ENCODE measurements at regions not wholly inside any gene's neighbourhood (a gene's known extent, or its start where the extent isn't known, plus 50 kb on each side); places are given as distances from the start of the nearest gene placed in this dataset.
"Not testable (repeated sequence)": the region's sequence is repeated elsewhere in the genome, so short reads cannot be mapped to it uniquely, and the experiment has no call there.

DNA sequence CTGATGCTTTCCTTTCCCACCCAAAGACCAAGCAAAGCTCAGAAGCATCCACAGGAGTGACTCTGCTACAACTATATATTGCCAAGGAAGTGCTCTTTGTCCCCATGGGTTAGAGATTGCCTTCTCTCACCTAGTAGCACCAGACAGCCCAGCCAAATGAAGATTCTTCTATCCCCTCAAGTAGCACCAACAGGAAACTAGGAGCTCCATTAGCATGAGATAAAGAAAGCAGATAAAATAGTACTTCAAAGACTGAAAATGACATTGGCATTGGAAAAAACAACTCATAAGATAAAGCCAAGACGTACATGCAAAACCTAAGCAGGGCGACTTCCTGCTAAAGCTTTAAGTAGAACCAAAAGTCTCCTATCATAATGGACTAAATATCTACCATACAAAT is 871.5 kb downstream of the AMY1C start:
- no peak for TF ChIP-seq CTCF (IDR thresholded peaks at IDR 0.05; ENCODE audit: insufficient read depth, low read depth, low read length, missing control alignments)
- DNase-seq (ENCODE audit: low read depth) = no peak
- H3K4me3 ChIP-seq (ENCODE audit: low read depth, low read length) = no peak overlapping the region

DNA sequence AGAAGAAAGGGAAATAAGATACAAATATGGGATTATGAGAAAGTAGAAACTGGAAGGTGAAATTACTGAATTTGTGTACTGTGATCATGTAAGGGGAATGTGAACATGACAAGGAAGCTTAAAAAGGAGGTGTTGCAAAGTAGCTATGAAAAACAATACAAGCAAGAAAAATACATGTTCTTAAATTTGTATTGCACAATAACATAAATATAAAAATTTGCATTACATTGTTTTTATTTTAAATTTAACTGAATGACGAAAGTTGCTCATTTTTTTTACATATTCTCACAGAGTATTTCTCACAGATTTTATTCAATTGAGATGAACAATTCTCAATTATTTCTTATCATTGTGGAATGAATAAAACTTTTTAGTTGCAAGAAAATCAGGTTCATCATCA is 874.8 kb downstream of the AMY1C start:
- TF ChIP-seq CTCF (IDR thresholded peaks at IDR 0.05; ENCODE audit: insufficient read depth, low read depth, low read length, missing control alignments) = no peak
- no peak for DNase-seq (ENCODE audit: low read depth)
- no peak overlapping the region for H3K4me3 ChIP-seq (ENCODE audit: low read depth, low read length)

GRCh38 chr1:104629589-104629988 is 879.9 kb downstream of the AMY1C start:
- DNase-seq (ENCODE audit: low read depth) = no peak

GRCh38 chr1:104630567-104631149 is 881.0 kb downstream of the AMY1C start:
- no peak for DNase-seq (ENCODE audit: low read depth)
- no peak for TF ChIP-seq CTCF (IDR thresholded peaks at IDR 0.05; ENCODE audit: insufficient read depth, low read depth, low read length, missing control alignments)

More at GRCh38 chr1:104629589-104629988, 879.9 kb downstream of the AMY1C start:
- no peak overlapping the region for H3K4me3 ChIP-seq (ENCODE audit: low read depth, low read length)
- no peak for TF ChIP-seq CTCF (IDR thresholded peaks at IDR 0.05; ENCODE audit: insufficient read depth, low read depth, low read length, missing control alignments)

GRCh38 chr1:104636581-104636980 is 886.9 kb downstream of the AMY1C start:
- TF ChIP-seq CTCF (IDR thresholded peaks at IDR 0.05; ENCODE audit: insufficient read depth, low read depth, low read length, missing control alignments) = no peak
- no peak for DNase-seq (ENCODE audit: low read depth)
- no peak overlapping the region for H3K4me3 ChIP-seq (ENCODE audit: low read depth, low read length)

More at GRCh38 chr1:104630567-104631149, 881.0 kb downstream of the AMY1C start:
- H3K4me3 ChIP-seq (ENCODE audit: low read depth, low read length) = no peak overlapping the region

DNA sequence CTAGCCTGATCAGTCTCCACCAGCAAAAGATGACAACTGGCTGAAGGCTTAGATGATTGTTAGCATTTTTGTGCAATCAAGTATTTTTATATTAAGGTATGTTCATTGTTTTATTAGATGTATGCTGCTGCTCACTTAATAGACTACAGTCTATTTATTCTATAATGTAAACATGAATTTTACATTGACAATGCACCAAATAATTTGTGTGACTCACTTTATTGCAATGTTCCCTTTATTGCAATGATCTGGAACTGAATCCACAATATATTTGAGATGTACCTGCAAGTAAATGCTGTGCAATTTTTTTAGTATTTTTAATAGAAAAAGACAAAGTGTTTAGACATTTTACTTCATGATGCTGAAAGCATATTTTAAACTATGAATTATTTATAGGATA is 896.5 kb downstream of the AMY1C start:
- TF ChIP-seq CTCF (IDR thresholded peaks at IDR 0.05; ENCODE audit: insufficient read depth, low read depth, low read length, missing control alignments) = no peak
- H3K4me3 ChIP-seq (ENCODE audit: low read depth, low read length) = no peak overlapping the region

GRCh38 chr1:104648269-104648691 is 898.6 kb downstream of the AMY1C start:
- TF ChIP-seq CTCF (IDR thresholded peaks at IDR 0.05; ENCODE audit: insufficient read depth, low read depth, low read length, missing control alignments) = peak; percentile 45
- no peak overlapping the region for H3K4me3 ChIP-seq (ENCODE audit: low read depth, low read length)
- DNase-seq (ENCODE audit: low read depth) = peak; percentile 34

More for the DNA sequence above, 896.5 kb downstream of the AMY1C start:
- no peak for DNase-seq (ENCODE audit: low read depth)

DNA sequence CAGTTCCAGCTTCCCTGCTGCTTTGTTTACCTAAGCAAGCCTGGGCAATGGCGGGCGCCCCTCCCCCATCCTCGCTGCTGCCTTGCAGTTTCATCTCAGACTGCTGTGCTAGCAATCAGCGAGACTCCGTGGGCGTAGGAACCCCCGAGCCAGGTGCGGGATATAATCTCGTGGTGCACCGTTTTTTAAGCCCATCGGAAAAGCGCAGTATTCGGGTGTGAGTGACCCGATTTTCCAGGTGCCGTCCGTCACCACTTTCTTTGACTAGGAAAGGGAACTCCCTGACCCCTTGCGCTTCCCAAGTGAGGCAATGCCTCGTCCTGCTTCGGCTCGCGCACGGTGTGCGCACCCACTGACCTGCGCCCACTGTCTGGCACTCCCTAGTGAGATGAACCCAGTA is 914.7 kb downstream of the AMY1C start:
- H3K4me3 ChIP-seq (ENCODE audit: low read depth, low read length); DNase-seq (ENCODE audit: low read depth): not testable (repeated sequence)

Measured in GM12865 (cell line).